ENCODE measurements at regions not wholly inside any gene's neighbourhood (a gene's known extent, or its start where the extent isn't known, plus 50 kb on each side); places are given as distances from the start of the nearest gene placed in this dataset.

DNA sequence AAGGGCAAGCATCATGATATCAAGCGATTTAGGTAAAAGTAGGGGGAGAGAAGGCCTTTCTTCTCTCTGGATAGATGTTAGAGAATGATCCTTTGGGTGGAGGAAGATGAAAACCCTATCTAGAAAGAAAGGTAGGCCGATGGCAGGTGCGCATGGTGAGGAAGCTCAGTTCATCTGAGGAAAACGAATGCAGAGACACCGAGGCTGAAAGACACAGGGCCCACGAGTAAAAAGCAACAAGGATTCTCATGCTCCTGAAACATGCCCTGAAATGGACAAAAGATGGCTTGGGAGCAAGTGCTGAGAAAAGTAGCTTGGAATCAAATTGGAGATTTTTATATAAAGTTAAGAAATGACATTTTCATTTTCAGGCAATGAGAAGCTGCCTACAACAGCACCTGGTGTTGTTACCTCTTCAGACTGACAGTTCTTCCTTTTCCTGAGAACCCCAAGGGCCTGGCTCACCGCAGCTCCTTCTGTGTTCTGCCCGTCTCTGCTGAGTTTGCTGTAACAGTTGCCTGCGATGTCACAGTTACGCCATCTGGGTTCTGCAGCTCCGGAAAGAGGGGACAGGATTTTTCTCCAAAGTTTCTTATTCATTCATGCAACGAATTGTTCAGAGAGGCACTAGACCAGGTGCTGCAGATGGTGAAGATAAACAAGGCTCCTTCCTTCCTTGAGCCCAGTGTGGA lies 402.0 kb upstream of the KLF6 start:
- POLR2A ChIA-PET, result no interaction called here

DNA sequence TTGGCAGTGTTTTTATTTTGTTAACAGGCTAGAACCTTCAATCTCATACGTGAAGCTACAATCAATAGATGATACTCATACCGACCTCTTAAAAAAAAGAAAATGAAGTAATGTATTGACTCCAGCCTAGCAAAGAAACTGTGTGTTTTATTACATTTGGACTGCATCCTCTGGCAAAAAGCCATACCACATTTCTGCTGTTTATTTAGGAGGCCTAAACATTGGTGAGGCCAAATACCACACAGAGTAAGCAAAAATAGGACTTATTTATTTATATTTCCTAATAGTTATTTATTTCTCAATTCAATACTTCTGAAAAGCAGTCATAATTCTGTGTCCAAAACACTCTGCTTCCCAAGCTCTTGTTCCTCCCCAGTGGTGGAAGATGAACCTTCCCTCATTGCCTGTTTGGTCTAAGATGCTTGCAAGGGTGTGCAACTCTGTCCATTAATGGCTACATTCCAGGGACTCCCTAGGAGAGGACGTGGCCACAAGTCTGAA lies 398.8 kb upstream of the KLF6 start:
- Histone ChIP-seq H3K9me3 (ENCODE audit: control insufficient read depth, insufficient read depth, low read depth, low read length) (no peaks in the 10 kb centered on the region), H3K4me1 (ENCODE audit: control insufficient read depth, insufficient read depth, low read length) (no peaks in the 10 kb centered on the region), H3K36me3 (ENCODE audit: control insufficient read depth in 2 of 2, insufficient read depth in 1 of 2, low read length in 2 of 2) (no peaks in the 10 kb centered on the region), H3K4me3 (ENCODE audit: low read depth, low read length) (no peak overlapping the region), H3K27ac (ENCODE audit: extremely low read depth, low read depth, low read length) (no peak overlapping the region)
- ChIA-PET CTCF (no interaction called here), POLR2A (no interaction called here)
- TF ChIP-seq SCRT2 (tag by site-specific recombination; IDR thresholded peaks at IDR 0.05), result no peak
- TF ChIP-seq ZNF133 (tag by site-specific recombination; IDR thresholded peaks at IDR 0.05), result no peak
- no peak for TF ChIP-seq ZNF335 (tag by site-specific recombination; conservative IDR thresholded peaks at IDR 0.05)
- TF ChIP-seq, protein P1, sequence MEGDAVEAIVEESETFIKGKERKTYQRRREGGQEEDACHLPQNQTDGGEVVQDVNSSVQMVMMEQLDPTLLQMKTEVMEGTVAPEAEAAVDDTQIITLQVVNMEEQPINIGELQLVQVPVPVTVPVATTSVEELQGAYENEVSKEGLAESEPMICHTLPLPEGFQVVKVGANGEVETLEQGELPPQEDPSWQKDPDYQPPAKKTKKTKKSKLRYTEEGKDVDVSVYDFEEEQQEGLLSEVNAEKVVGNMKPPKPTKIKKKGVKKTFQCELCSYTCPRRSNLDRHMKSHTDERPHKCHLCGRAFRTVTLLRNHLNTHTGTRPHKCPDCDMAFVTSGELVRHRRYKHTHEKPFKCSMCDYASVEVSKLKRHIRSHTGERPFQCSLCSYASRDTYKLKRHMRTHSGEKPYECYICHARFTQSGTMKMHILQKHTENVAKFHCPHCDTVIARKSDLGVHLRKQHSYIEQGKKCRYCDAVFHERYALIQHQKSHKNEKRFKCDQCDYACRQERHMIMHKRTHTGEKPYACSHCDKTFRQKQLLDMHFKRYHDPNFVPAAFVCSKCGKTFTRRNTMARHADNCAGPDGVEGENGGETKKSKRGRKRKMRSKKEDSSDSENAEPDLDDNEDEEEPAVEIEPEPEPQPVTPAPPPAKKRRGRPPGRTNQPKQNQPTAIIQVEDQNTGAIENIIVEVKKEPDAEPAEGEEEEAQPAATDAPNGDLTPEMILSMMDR (tag by site-specific recombination; IDR thresholded peaks at IDR 0.05), result no peak
- TF ChIP-seq ZNF510 (tag by site-specific recombination; IDR thresholded peaks at IDR 0.05; ENCODE audit: insufficient replicate concordance), result no peak
- TF ChIP-seq ZNF266 (tag by site-specific recombination; IDR thresholded peaks at IDR 0.05; ENCODE audit: low read depth), result no peak
- TF ChIP-seq ZNF211 (tag by site-specific recombination; IDR thresholded peaks at IDR 0.05; ENCODE audit: low read depth), result no peak
- TF ChIP-seq ZNF513 (tag by site-specific recombination; IDR thresholded peaks at IDR 0.05), result no peak
- no peak for TF ChIP-seq ZNF473 (tag by site-specific recombination; IDR thresholded peaks at IDR 0.05)
- TF ChIP-seq ZFP69B (tag by site-specific recombination; IDR thresholded peaks at IDR 0.05), result no peak
- no peak for TF ChIP-seq ZNF274 (IDR thresholded peaks at IDR 0.05; ENCODE audit: low read length)
- no peak for TF ChIP-seq ZNF274 (tag by site-specific recombination; IDR thresholded peaks at IDR 0.05; ENCODE audit: borderline replicate concordance)
- TF ChIP-seq ZNF214 (tag by site-specific recombination; IDR thresholded peaks at IDR 0.05; ENCODE audit: borderline replicate concordance), result no peak
- no peak for TF ChIP-seq SP7 (tag by site-specific recombination; IDR thresholded peaks at IDR 0.05)
- TF ChIP-seq ZFP41 (tag by site-specific recombination; IDR thresholded peaks at IDR 0.05; ENCODE audit: borderline replicate concordance), result no peak
- TF ChIP-seq REPIN1 (tag by site-specific recombination; IDR thresholded peaks at IDR 0.05; ENCODE audit: low read depth), result no peak

More for the DNA sequence above, 402.0 kb upstream of the KLF6 start:
- CTCF ChIA-PET, result interaction anchor here (0.6 kb wide), 1 partner anchor 278 kb away, joined by 3 read pairs; no protein-coding TSS in a partner anchor
- Histone ChIP-seq H3K9me3 (ENCODE audit: control insufficient read depth, insufficient read depth, low read depth, low read length) (no peaks in the 10 kb centered on the region), H3K27ac (ENCODE audit: extremely low read depth, low read depth, low read length) (no peak overlapping the region), H3K36me3 (ENCODE audit: control insufficient read depth in 2 of 2, insufficient read depth in 1 of 2, low read length in 2 of 2) (no peaks in the 10 kb centered on the region), H3K4me3 (ENCODE audit: low read depth, low read length) (no peak overlapping the region), H3K4me1 (ENCODE audit: control insufficient read depth, insufficient read depth, low read length) (no peaks in the 10 kb centered on the region)
- no peak for TF ChIP-seq EGR2 (tag by site-specific recombination; IDR thresholded peaks at IDR 0.05; ENCODE audit: low read depth)
- no peak for TF ChIP-seq ZBTB11 (tag by site-specific recombination; conservative IDR thresholded peaks at IDR 0.05; ENCODE audit: low read depth)
- TF ChIP-seq ZNF48 (tag by site-specific recombination; IDR thresholded peaks at IDR 0.05), result no peak
- no peak for TF ChIP-seq ZNF768 (tag by site-specific recombination; IDR thresholded peaks at IDR 0.05)
- TF ChIP-seq ZNF292 (tag by site-specific recombination; IDR thresholded peaks at IDR 0.05; ENCODE audit: borderline replicate concordance, low read depth), result no peak
- no peak for TF ChIP-seq ZNF677 (tag by site-specific recombination; IDR thresholded peaks at IDR 0.05)
- no peak for TF ChIP-seq ZNF549 (tag by site-specific recombination; IDR thresholded peaks at IDR 0.05)
- TF ChIP-seq PRDM6 (tag by site-specific recombination; IDR thresholded peaks at IDR 0.05), result no peak
- no peak for TF ChIP-seq ZNF76 (tag by site-specific recombination; IDR thresholded peaks at IDR 0.05; ENCODE audit: borderline replicate concordance, low read depth)
